Smooth muscle cell (in vitro differentiated cells): ENCODE measurements at regions not wholly inside any gene's neighbourhood (a gene's known extent, or its start where the extent isn't known, plus 50 kb on each side); places are given as distances from the start of the nearest gene placed in this dataset.

Experiments used
- DNase-seq: peaks from one replicate; lab custom pipeline; 2025; ENCODE audit not compliant: unreplicated experiment; lab: John Stamatoyannopoulos, UW
- H2AFZ ChIP-seq: fragments of 200-600 bp; sonication (generic); 2 replicates; pipeline ENCODE4 v1.6.0; 2016; ENCODE audit warnings: antibody characterized with exemption, low read depth, mild to moderate bottlenecking
- H3F3A ChIP-seq: fragments of 200-600 bp; sonication (generic); 2 replicates; pipeline ENCODE4 v1.6.0; 2017; ENCODE audit warnings: antibody characterized with exemption, low read depth
- H3K27ac ChIP-seq: fragments of 200-600 bp; sonication (generic); 2 replicates; pipeline ENCODE4 v1.5.1; 2016; ENCODE audit warnings: low read depth, mild to moderate bottlenecking
- H3K27me3 ChIP-seq: fragments of 200-600 bp; sonication (generic); 2 replicates; pipeline ENCODE4 v1.6.1; 2016; ENCODE audit warnings: low read depth, mild to moderate bottlenecking
- H3K36me3 ChIP-seq: fragments of 200-600 bp; sonication (generic); 2 replicates; pipeline ENCODE4 v1.5.1; 2016; ENCODE audit warnings: low read depth
- H3K4me1 ChIP-seq: fragments of 200-600 bp; sonication (generic); 2 replicates; pipeline ENCODE4 v1.5.1; 2016; ENCODE audit warnings: low read depth
- H3K4me2 ChIP-seq: fragments of 200-600 bp; sonication (generic); 2 replicates; pipeline ENCODE4 v1.6.0; 2016; ENCODE audit warnings: mild to moderate bottlenecking
- H3K4me3 ChIP-seq: fragments of 200-600 bp; sonication (generic); 2 replicates; pipeline ENCODE4 v1.5.1; 2016; ENCODE audit warnings: mild to moderate bottlenecking
- H3K79me2 ChIP-seq: fragments of 200-600 bp; sonication (generic); 2 replicates; pipeline ENCODE4 v1.6.0; 2016; ENCODE audit warnings: low read depth, mild to moderate bottlenecking
- H3K9ac ChIP-seq: fragments of 200-600 bp; sonication (generic); 2 replicates; pipeline ENCODE4 v1.6.0; 2016; ENCODE audit warnings: low read depth
- H3K9me3 ChIP-seq: fragments of 200-600 bp; sonication (generic); replicated peaks from 2 replicates; pipeline ENCODE4 v1.5.1; 2016; ENCODE audit warnings: low read depth
- H4K20me1 ChIP-seq: fragments of 200-600 bp; sonication (generic); 2 replicates; pipeline ENCODE4 v1.6.0; 2016; ENCODE audit warnings: low read depth
- CTCF ChIP-seq: fragments of 200-600 bp; sonication (generic); IDR thresholded peaks from 2 replicates; pipeline ENCODE4 v1.5.1; 2017; ENCODE audit warnings: borderline replicate concordance, mild to moderate bottlenecking, antibody characterized with exemption; ENCODE audit not compliant: insufficient read depth, poor library complexity, severe bottlenecking
- WGBS: methylation state at CpG from one replicate; pipeline ENCODE4 v1.1.7; 2016; ENCODE audit warnings: low lambda C conversion rate; 5-methylcytosine and 5-hydroxymethylcytosine counted together

- Histone ChIP-seq H4K20me1 (no peaks in the 10 kb centered on the region), H3K9ac (no peak overlapping the region), H2AFZ (no peak overlapping the region), H3K27me3 (no peaks in the 10 kb centered on the region), H3K36me3 (no peaks in the 10 kb centered on the region), H3F3A (no peaks in the 10 kb centered on the region), H3K4me1 (no peaks in the 10 kb centered on the region), H3K27ac (no peak overlapping the region), H3K4me2 (no peak overlapping the region), H3K9me3 (no peaks in the 10 kb centered on the region), H3K79me2 (no peaks in the 10 kb centered on the region), H3K4me3 (no peak overlapping the region)
- WGBS = 93% methylated on average over 9 of the region's 15 CpGs
- no peak for TF ChIP-seq CTCF
- DNase-seq = no peak
Observed at GRCh38 chr12:111100003-111100402, 179.6 kb upstream of the MYL2 start.

DNA sequence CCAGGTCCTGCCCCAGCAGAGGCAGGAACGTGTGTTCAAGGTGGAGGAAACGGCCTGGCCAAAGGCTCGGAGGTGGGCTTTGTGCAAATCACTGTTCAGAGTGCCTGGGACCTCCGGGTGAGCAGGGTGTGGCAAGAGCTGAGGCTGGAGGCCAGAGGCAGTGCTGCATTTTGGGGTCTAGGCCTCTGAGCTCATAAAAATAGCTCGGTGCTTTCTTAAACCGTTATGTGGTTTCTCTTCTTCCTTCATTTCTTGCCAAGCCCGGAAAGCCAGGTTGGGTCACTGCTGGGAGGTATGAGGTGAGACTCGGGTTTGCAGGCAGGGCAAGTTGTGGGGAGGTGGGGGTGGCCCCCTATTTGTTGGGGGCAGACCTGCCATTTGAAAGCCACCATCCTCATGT is 178.8 kb upstream of the MYL2 start:
- Histone ChIP-seq H3K4me2 (no peak overlapping the region), H3K36me3 (no peaks in the 10 kb centered on the region), H2AFZ (no peak overlapping the region), H4K20me1 (no peaks in the 10 kb centered on the region), H3K79me2 (no peaks in the 10 kb centered on the region), H3F3A (no peaks in the 10 kb centered on the region), H3K9me3 (no peaks in the 10 kb centered on the region), H3K27ac (no peak overlapping the region), H3K4me3 (no peak overlapping the region), H3K4me1 (no peaks in the 10 kb centered on the region), H3K9ac (no peak overlapping the region), H3K27me3 (no peaks in the 10 kb centered on the region)
- TF ChIP-seq CTCF = no peak
- 82% methylated on average over 8 of the region's 8 CpGs for WGBS
- no peak for DNase-seq

DNA sequence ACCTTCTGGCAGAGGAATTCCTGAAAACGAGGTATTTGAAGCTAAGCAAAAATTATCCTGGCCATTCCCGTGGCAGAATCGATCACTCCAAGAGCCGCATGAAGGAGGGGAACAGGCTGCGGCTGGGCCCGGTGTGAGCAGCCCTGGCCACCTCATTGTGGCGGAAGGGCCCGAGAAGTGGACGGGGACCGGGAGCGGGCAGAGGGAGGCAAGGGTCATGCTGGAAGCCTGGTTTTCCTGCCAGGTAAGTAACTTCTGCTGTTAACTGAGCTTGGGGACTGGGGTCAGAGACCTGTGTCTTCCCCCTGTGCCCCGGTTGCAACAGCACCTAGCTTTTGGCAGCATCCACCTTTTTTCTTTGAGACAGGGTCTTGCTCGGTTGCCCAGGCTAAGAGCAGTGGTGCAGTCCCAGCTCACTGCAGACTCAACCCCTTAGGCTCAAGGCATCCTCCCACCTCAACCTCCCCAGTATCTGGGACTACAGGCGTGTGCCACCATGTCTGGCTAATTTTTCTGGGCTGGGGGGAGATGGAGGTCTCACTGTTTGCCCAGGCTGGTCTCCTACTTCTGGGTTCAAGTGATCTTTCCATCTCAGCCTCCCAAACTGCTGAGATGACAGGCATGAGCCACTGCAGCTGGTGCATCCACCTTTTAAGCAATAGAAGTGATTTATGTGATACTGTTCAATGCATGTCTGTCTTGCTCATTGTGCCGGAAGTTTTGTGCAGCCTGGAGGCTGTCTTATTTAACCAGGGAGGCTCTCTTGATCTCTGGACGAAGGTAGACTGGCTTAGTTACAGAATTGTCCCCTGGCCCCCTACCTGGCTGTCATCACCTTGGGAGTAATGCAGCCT is 174.0 kb upstream of the MYL2 start:
- Histone ChIP-seq H3K36me3 (no peaks in the 10 kb centered on the region), H3K27me3 (no peaks in the 10 kb centered on the region), H3K9me3 (no peaks in the 10 kb centered on the region), H2AFZ (no peak overlapping the region), H3K4me3 (no peak overlapping the region), H3K27ac (no peak overlapping the region), H4K20me1 (no peaks in the 10 kb centered on the region), H3K79me2 (no peaks in the 10 kb centered on the region), H3K9ac (no peak overlapping the region), H3F3A (no peaks in the 10 kb centered on the region), H3K4me2 (no peak overlapping the region), H3K4me1 (no peaks in the 10 kb centered on the region)
- 91% methylated on average over 16 of the region's 16 CpGs for WGBS
- no peak for DNase-seq
- no peak for TF ChIP-seq CTCF
